Dedifferentiated amniotic fluid mesenchymal stem cell (primary cell): ENCODE measurements at regions not wholly inside any gene's neighbourhood (a gene's known extent, or its start where the extent isn't known, plus 50 kb on each side); places are given as distances from the start of the nearest gene placed in this dataset.
A peak's percentile ranks its signal among the peaks of the same experiment; 100 is the strongest.
"Not testable (repeated sequence)": the region's sequence is repeated elsewhere in the genome, so short reads cannot be mapped to it uniquely, and the experiment has no call there.

Experiments used
- DNase-seq: peaks from one replicate; pipeline ENCODE4 v3.0.0-alpha.2; 2016; ENCODE audit errors: extremely low spot score

GRCh38 chr6:121639021-121639420 lies 203.6 kb downstream of the GJA1 start:
- no peak for DNase-seq

GRCh38 chr6:121641158-121641557 lies 205.7 kb downstream of the GJA1 start:
- DNase-seq, result no peak

- DNase-seq, result no peak
Observed at GRCh38 chr6:121645100-121645745, 209.8 kb downstream of the GJA1 start.

- DNase-seq, result peak; percentile 20
Observed at GRCh38 chr6:121647905-121648304, 212.5 kb downstream of the GJA1 start.

GRCh38 chr6:121649951-121650350 lies 214.5 kb downstream of the GJA1 start:
- DNase-seq, result no peak

- DNase-seq, result no peak
Observed at GRCh38 chr6:121651420-121651819, 216.0 kb downstream of the GJA1 start.

- DNase-seq, result no peak
Observed at GRCh38 chr6:121652223-121652622, 216.8 kb downstream of the GJA1 start.

GRCh38 chr6:121652726-121653623 lies 217.5 kb downstream of the GJA1 start:
- peak; percentile 64 for DNase-seq

- no peak for DNase-seq
Observed at GRCh38 chr6:121653624-121654008, 218.2 kb downstream of the GJA1 start.

GRCh38 chr6:121657972-121658371 lies 222.5 kb downstream of the GJA1 start:
- no peak for DNase-seq

GRCh38 chr6:121660277-121660676 lies 224.8 kb downstream of the GJA1 start:
- no peak for DNase-seq

GRCh38 chr6:121663292-121663810 lies 227.9 kb downstream of the GJA1 start:
- DNase-seq, result no peak

- DNase-seq, result no peak
Observed at GRCh38 chr6:121664158-121664557, 228.7 kb downstream of the GJA1 start.

- DNase-seq, result peak; percentile 72
Observed at GRCh38 chr6:121666814-121667213, 231.4 kb downstream of the GJA1 start.

- no peak for DNase-seq
Observed at GRCh38 chr6:121668259-121668658, 232.8 kb downstream of the GJA1 start.

- DNase-seq, result no peak
Observed at GRCh38 chr6:121670511-121670910, 235.1 kb downstream of the GJA1 start.

GRCh38 chr6:121677571-121677970 lies 242.1 kb downstream of the GJA1 start:
- DNase-seq, result no peak

- no peak for DNase-seq
Observed at GRCh38 chr6:121678245-121678644, 242.8 kb downstream of the GJA1 start.

GRCh38 chr6:121680058-121680457 lies 244.6 kb downstream of the GJA1 start:
- no peak for DNase-seq

- no peak for DNase-seq
Observed at GRCh38 chr6:121682666-121683065, 247.2 kb downstream of the GJA1 start.

- not testable (repeated sequence) for DNase-seq
Observed at GRCh38 chr6:121685806-121686205, 250.4 kb downstream of the GJA1 start.

GRCh38 chr6:121686611-121687023 lies 251.2 kb downstream of the GJA1 start:
- no peak for DNase-seq

- no peak for DNase-seq
Observed at GRCh38 chr6:121688974-121689373, 253.5 kb downstream of the GJA1 start.
